HepG2 (cell line): ENCODE measurements at regions not wholly inside any gene's neighbourhood (a gene's known extent, or its start where the extent isn't known, plus 50 kb on each side); places are given as distances from the start of the nearest gene placed in this dataset.

Source experiments
- ATAC-seq: fragments of 200-7000 bp; cut with Tn5 transposase; 3 replicates; pipeline ENCODE4 v1.9.1; 2020; ENCODE audit warnings: mild to moderate bottlenecking, moderate library complexity
- BruUV-seq: library from RNA; stranded (reverse); fragments of 400-500 nt; replicated peaks from 2 replicates; lab custom pipeline; 2021; lab: Mats Ljungman, UMichigan
- CTCF ChIA-PET: fragments of 300-600 bp; formaldehyde crosslinking; extraction: SDS; loops from one replicate; lab custom pipeline; 2021; ENCODE audit warnings: low total read pairs, inconsistent platforms, low intra/inter-chr PET ratio; lab: Yijun Ruan, JAX
- POLR2A ChIA-PET: fragments of 350-600 bp; sonication (Branson Sonifier 250); formaldehyde crosslinking; loops from one replicate; lab custom pipeline; 2020; ENCODE audit warnings: antibody characterized with exemption, inconsistent platforms; lab: Yijun Ruan, JAX
- DNase-seq: peaks from one replicate; pipeline ENCODE4 v3.0.0-alpha.2; 2015; ENCODE audit warnings: low spot score
- FAIRE-seq: peaks from 3 replicates; lab custom pipeline; 2011; peaks lifted over from hg19 to GRCh38; lab: Jason Lieb, UNC
- H2AFZ ChIP-seq: one replicate; pipeline ENCODE4 v1.6.1; 2011; ENCODE audit warnings: low read length, inconsistent platforms
- H3K27ac ChIP-seq: fragments of 300-600 bp; 3 replicates; pipeline ENCODE4 v1.8.0; 2011; ENCODE audit warnings: mixed run types, mild to moderate bottlenecking, mixed read lengths, low read length, inconsistent platforms; ENCODE audit not compliant: insufficient read depth; ENCODE audit errors: extremely low read length
- H3K27me3 ChIP-seq, 2 experiments: fragments of 200-600 bp in 1 of 2; 2 replicates in 1 of 2; 3 replicates in 1 of 2; pipeline versions ENCODE4 v1.6.0 to v1.8.0; 2011; ENCODE audit warnings: low read length in 2 of 2, mild to moderate bottlenecking in 2 of 2, moderate library complexity in 2 of 2, inconsistent platforms in 1 of 2; ENCODE audit not compliant: insufficient read depth in 2 of 2, control insufficient read depth in 1 of 2
- H3K36me3 ChIP-seq, 2 experiments: fragments of 200-600 bp in 1 of 2; replicated peaks in 1 of 2; 2 replicates in 1 of 2; 3 replicates in 1 of 2; pipeline versions ENCODE4 v1.5.1 to v1.8.0; 2011; ENCODE audit warnings: low read length in 2 of 2, inconsistent platforms in 1 of 2; ENCODE audit not compliant: insufficient read depth in 2 of 2, control insufficient read depth in 1 of 2
- H3K4me1 ChIP-seq: 2 replicates; pipeline ENCODE4 v1.5.1; 2012; ENCODE audit warnings: low read length, inconsistent platforms; ENCODE audit not compliant: insufficient read depth
- H3K4me2 ChIP-seq: 2 replicates; pipeline ENCODE4 v1.6.0; 2011; ENCODE audit warnings: low read depth, low read length, inconsistent platforms
- H3K4me3 ChIP-seq, 3 experiments: fragments of 200-600 bp in 1 of 3; sonication (generic), shearing (Covaris generic) in 1 of 3; replicated peaks in 1 of 3; 2 replicates each; pipeline ENCODE4 v1.5.1; 2011 to 2016; ENCODE audit warnings: low read length in 3 of 3, inconsistent platforms in 2 of 3, low read depth in 2 of 3, mild to moderate bottlenecking in 2 of 3, control low read depth in 1 of 3, mixed read lengths in 1 of 3; ENCODE audit not compliant: insufficient read depth in 1 of 3
- H3K79me2 ChIP-seq: one replicate; pipeline ENCODE4 v1.6.1; 2011; ENCODE audit warnings: low read length, inconsistent platforms; ENCODE audit not compliant: insufficient read depth
- H3K9ac ChIP-seq: 2 replicates; pipeline ENCODE4 v1.6.0; 2011; ENCODE audit warnings: mild to moderate bottlenecking, low read depth, low read length, inconsistent platforms; ENCODE audit not compliant: insufficient read depth
- H3K9me3 ChIP-seq: 2 replicates; pipeline ENCODE4 v1.5.1; 2012; ENCODE audit warnings: mild to moderate bottlenecking, low read length
- H4K20me1 ChIP-seq: 2 replicates; pipeline ENCODE4 v1.6.0; 2011; ENCODE audit warnings: inconsistent platforms, mild to moderate bottlenecking, low read length, moderate library complexity; ENCODE audit not compliant: insufficient read depth
- ARHGAP35 ChIP-seq: sonication (generic); formaldehyde crosslinking; IDR thresholded peaks from 2 replicates; pipeline ENCODE4 v1.9.0; 2022; ENCODE audit warnings: mild to moderate bottlenecking, inconsistent platforms, moderate library complexity, missing genetic modification reagents, borderline replicate concordance
- GRHL1 ChIP-seq: sonication (generic); formaldehyde crosslinking; conservative IDR thresholded peaks from 2 replicates; pipeline ENCODE4 v1.8.0; 2022; ENCODE audit warnings: missing genetic modification reagents
- GTF2F1 ChIP-seq: fragments of 150-350 bp; IDR thresholded peaks from 2 replicates; pipeline ENCODE4 v1.6.1; 2014; ENCODE audit warnings: low read length
- IRF2 ChIP-seq: IDR thresholded peaks from 2 replicates; pipeline ENCODE4 v1.6.1; 2018; ENCODE audit warnings: missing genetic modification reagents, missing compliant biosample characterization
- NR2F1 ChIP-seq, 2 experiments: fragments of 450-650 bp in 1 of 2; formaldehyde crosslinking in 1 of 2; IDR thresholded peaks; 2 replicates each; pipeline versions ENCODE4 v1.5.0 to v1.6.1; 2016 to 2020; ENCODE audit warnings: mild to moderate bottlenecking in 1 of 2, missing compliant biosample characterization in 1 of 2, missing genetic modification reagents in 1 of 2, moderate library complexity in 1 of 2
- PHF5A ChIP-seq: IDR thresholded peaks from one replicate; pipeline ENCODE4 v1.6.1; 2018; ENCODE audit warnings: low read depth, missing genetic modification reagents; ENCODE audit not compliant: unreplicated experiment
- SKIL ChIP-seq: sonication (generic); formaldehyde crosslinking; IDR thresholded peaks from 2 replicates; pipeline ENCODE4 v1.8.0; 2022; ENCODE audit warnings: missing genetic modification reagents, mild to moderate bottlenecking, moderate library complexity, borderline replicate concordance
- SNRNP70 ChIP-seq: fragments of 200-400 bp; formaldehyde crosslinking; IDR thresholded peaks from 2 replicates; pipeline ENCODE4 v1.6.1; 2017; ENCODE audit warnings: mild to moderate bottlenecking, low read depth, low read length, moderate library complexity
- SP140L ChIP-seq: sonication (generic); formaldehyde crosslinking; IDR thresholded peaks from 2 replicates; pipeline ENCODE4 v1.4.0; 2020; ENCODE audit warnings: missing genetic modification reagents, borderline replicate concordance
- THAP11 ChIP-seq: IDR thresholded peaks from 2 replicates; pipeline ENCODE4 v1.6.1; 2016; ENCODE audit warnings: missing biosample characterization, missing genetic modification reagents
- ZBTB14 ChIP-seq: sonication (generic); formaldehyde crosslinking; IDR thresholded peaks from 2 replicates; pipeline ENCODE4 v1.4.0; 2020; ENCODE audit warnings: missing genetic modification reagents
- ZNF331 ChIP-seq: sonication (generic); formaldehyde crosslinking; IDR thresholded peaks from 2 replicates; pipeline ENCODE4 v1.4.0; 2020; ENCODE audit warnings: missing genetic modification reagents
- ZNF766 ChIP-seq: sonication (generic); formaldehyde crosslinking; IDR thresholded peaks from 2 replicates; pipeline ENCODE4 v1.5.0; 2020; ENCODE audit warnings: missing genetic modification reagents, borderline replicate concordance
- ZNF784 ChIP-seq: sonication (generic); formaldehyde crosslinking; IDR thresholded peaks from 2 replicates; pipeline ENCODE4 v1.5.1; 2020; ENCODE audit warnings: missing genetic modification reagents, mild to moderate bottlenecking, borderline replicate concordance
- whole genome bisulfite sequencing: methylation state at CpG from one replicate; pipeline ENCODE4 v1.1.6; 2017; ENCODE audit warnings: low lambda C conversion rate; 5-methylcytosine and 5-hydroxymethylcytosine counted together
- in situ Hi-C: cut with HindIII; loops from 2 replicates; pipeline ENCODE4 v1.10.0; 2017; ENCODE audit warnings: low pct_unique_long_range_greater_than_20kb; ENCODE audit not compliant: extremely low pct_ligation_motif_present
- intact Hi-C: fragments of 100-400 bp; cut with micrococcal nuclease; formaldehyde crosslinking; loops from one replicate; pipeline ENCODE4 v1.10.0; 2022; ENCODE audit not compliant: unreplicated experiment
- TF ChIP-seq, protein P1 (sequence below): sonication (generic); formaldehyde crosslinking; IDR thresholded peaks from 2 replicates; pipeline ENCODE4 v1.4.0; 2020; ENCODE audit warnings: mild to moderate bottlenecking, missing genetic modification reagents
- TF ChIP-seq, protein P2 (sequence below): sonication (generic); formaldehyde crosslinking; IDR thresholded peaks from 2 replicates; pipeline ENCODE4 v1.4.0; 2020; ENCODE audit warnings: missing genetic modification reagents

DNA sequence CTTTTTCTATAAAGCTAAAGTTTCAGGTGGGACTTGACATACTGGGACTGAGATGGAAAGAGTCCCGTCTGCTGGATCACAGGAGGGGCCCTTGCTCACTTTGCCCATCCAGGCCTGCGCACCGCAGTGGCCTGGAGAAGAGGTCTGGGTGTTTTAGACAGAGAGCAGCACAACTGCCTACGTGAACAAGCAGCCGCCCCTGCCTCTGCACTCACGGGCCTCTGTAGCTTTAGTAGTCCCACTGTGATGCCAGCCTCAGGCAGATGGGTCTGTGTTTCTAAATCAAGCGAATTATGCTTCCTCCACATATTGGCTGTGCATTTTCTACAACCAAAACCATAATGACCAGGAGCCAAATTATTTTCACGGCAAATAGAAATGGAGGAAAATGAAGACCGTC lies 184.8 kb upstream of the FOXQ1 start:
- H3K27me3 ChIP-seq, result no peaks in the 10 kb centered on the region
- 97% methylated on average over 9 of the region's 9 CpGs for WGBS
- ChIA-PET CTCF (no interaction called here), POLR2A (no interaction called here)
- no peak overlapping the region for H3K27ac ChIP-seq
- H3K9me3 ChIP-seq, result no peaks in the 10 kb centered on the region
- no peak for DNase-seq
- no peaks in the 10 kb centered on the region for H3K79me2 ChIP-seq
- H2AFZ ChIP-seq, result no peak overlapping the region
- H3K4me1 ChIP-seq, result peaks cover 31% of the 10 kb centered on the region
- FAIRE-seq, result no peak
- intact Hi-C loops (no loop called here), in situ Hi-C loops (no loop called here)
- no TSS peak for BruUV-seq
- H3K4me3 ChIP-seq, result no peak overlapping the region
- ATAC-seq, result no peak
- no peaks in the 10 kb centered on the region for H3K36me3 ChIP-seq
- H3K4me2 ChIP-seq, result no peak overlapping the region
- no peak overlapping the region for H3K9ac ChIP-seq
- H4K20me1 ChIP-seq, result no peaks in the 10 kb centered on the region
- TF ChIP-seq PHF5A (CRISPR knock-in tag) (no peak), SKIL (no peak), ZNF331 (CRISPR knock-in tag) (no peak), GTF2F1 (no peak), THAP11 (CRISPR knock-in tag) (no peak), NR2F1 (CRISPR knock-in tag; IDR thresholded peaks at IDR 0.05) (no peak), ARHGAP35 (CRISPR knock-in tag) (no peak), ZNF784 (CRISPR knock-in tag) (no peak), GRHL1 (CRISPR knock-in tag) (no peak), ZNF766 (CRISPR knock-in tag) (no peak), SP140L (CRISPR knock-in tag) (no peak), SNRNP70 (no peak), IRF2 (CRISPR knock-in tag) (no peak), ZBTB14 (CRISPR knock-in tag) (no peak)
- TF ChIP-seq, protein P1, sequence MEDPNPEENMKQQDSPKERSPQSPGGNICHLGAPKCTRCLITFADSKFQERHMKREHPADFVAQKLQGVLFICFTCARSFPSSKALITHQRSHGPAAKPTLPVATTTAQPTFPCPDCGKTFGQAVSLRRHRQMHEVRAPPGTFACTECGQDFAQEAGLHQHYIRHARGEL (CRISPR knock-in tag), result no peak
- TF ChIP-seq, protein P2, sequence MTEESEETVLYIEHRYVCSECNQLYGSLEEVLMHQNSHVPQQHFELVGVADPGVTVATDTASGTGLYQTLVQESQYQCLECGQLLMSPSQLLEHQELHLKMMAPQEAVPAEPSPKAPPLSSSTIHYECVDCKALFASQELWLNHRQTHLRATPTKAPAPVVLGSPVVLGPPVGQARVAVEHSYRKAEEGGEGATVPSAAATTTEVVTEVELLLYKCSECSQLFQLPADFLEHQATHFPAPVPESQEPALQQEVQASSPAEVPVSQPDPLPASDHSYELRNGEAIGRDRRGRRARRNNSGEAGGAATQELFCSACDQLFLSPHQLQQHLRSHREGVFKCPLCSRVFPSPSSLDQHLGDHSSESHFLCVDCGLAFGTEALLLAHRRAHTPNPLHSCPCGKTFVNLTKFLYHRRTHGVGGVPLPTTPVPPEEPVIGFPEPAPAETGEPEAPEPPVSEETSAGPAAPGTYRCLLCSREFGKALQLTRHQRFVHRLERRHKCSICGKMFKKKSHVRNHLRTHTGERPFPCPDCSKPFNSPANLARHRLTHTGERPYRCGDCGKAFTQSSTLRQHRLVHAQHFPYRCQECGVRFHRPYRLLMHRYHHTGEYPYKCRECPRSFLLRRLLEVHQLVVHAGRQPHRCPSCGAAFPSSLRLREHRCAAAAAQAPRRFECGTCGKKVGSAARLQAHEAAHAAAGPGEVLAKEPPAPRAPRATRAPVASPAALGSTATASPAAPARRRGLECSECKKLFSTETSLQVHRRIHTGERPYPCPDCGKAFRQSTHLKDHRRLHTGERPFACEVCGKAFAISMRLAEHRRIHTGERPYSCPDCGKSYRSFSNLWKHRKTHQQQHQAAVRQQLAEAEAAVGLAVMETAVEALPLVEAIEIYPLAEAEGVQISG (CRISPR knock-in tag), result no peak
